ENCODE measurements at regions not wholly inside any gene's neighbourhood (a gene's known extent, or its start where the extent isn't known, plus 50 kb on each side); places are given as distances from the start of the nearest gene placed in this dataset.

DNA sequence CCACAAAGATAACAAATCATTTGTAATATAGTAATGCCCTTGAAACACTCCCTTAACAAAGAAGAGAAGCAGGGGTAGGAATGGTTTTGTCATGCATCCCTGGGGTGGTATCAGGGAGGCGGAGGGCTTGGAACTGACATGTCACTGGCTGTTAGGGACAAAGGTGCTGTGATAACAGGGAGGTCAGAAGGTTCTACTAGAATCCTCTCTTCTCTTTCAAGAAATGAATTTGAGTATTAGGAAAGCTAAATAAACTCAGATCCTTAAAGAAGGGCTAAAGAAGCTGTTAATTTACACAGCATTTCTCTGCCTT is 65.4 kb upstream of the ADAMTS18 start:
- no peak for TF ChIP-seq EZH2 (IDR thresholded peaks at IDR 0.05; ENCODE audit: borderline replicate concordance, low read length)
- TF ChIP-seq, protein P1, sequence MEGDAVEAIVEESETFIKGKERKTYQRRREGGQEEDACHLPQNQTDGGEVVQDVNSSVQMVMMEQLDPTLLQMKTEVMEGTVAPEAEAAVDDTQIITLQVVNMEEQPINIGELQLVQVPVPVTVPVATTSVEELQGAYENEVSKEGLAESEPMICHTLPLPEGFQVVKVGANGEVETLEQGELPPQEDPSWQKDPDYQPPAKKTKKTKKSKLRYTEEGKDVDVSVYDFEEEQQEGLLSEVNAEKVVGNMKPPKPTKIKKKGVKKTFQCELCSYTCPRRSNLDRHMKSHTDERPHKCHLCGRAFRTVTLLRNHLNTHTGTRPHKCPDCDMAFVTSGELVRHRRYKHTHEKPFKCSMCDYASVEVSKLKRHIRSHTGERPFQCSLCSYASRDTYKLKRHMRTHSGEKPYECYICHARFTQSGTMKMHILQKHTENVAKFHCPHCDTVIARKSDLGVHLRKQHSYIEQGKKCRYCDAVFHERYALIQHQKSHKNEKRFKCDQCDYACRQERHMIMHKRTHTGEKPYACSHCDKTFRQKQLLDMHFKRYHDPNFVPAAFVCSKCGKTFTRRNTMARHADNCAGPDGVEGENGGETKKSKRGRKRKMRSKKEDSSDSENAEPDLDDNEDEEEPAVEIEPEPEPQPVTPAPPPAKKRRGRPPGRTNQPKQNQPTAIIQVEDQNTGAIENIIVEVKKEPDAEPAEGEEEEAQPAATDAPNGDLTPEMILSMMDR (IDR thresholded peaks at IDR 0.05; ENCODE audit: low read length): no peak
